Small intestine (tissue), 7 donors: ENCODE measurements at regions not wholly inside any gene's neighbourhood (a gene's known extent, or its start where the extent isn't known, plus 50 kb on each side); places are given as distances from the start of the nearest gene placed in this dataset.
"Not testable (repeated sequence)": the region's sequence is repeated elsewhere in the genome, so short reads cannot be mapped to it uniquely, and the experiment has no call there.

Source experiments
- DNase-seq, 2 donors: peaks; one replicate each; pipeline versions ENCODE4 v3.0.0 to v3.0.0-alpha.2; 2013
- FAIRE-seq: peaks from 2 replicates; lab custom pipeline; 2012; peaks lifted over from hg19 to GRCh38; lab: Jason Lieb, UNC
- H3K27ac ChIP-seq, 3 donors: one replicate each; pipeline ENCODE4 v1.5.1; 2013; ENCODE audit warnings: low read length in 2 of 3, mild to moderate bottlenecking in 2 of 3, control low read depth in 1 of 3, inconsistent platforms in 1 of 3, low read depth in 1 of 3, moderate library complexity in 1 of 3
- H3K27me3 ChIP-seq, 3 donors: one replicate each; pipeline ENCODE4 v1.6.1; 2013; ENCODE audit warnings: low read length in 3 of 3, inconsistent platforms in 1 of 3; ENCODE audit not compliant: control insufficient read depth in 3 of 3, insufficient read depth in 3 of 3
- H3K36me3 ChIP-seq, 3 donors: one replicate each; pipeline ENCODE4 v1.6.1; 2013; ENCODE audit warnings: low read length in 3 of 3, inconsistent platforms in 1 of 3, low read depth in 1 of 3, mild to moderate bottlenecking in 1 of 3, moderate library complexity in 1 of 3; ENCODE audit not compliant: control insufficient read depth in 3 of 3, insufficient read depth in 2 of 3
- H3K4me1 ChIP-seq, 3 donors: one replicate each; pipeline ENCODE4 v1.6.1; 2013; ENCODE audit warnings: low read length in 2 of 3, inconsistent platforms in 1 of 3, low read depth in 1 of 3, mild to moderate bottlenecking in 1 of 3, moderate library complexity in 1 of 3; ENCODE audit not compliant: control insufficient read depth in 3 of 3, insufficient read depth in 2 of 3
- H3K4me3 ChIP-seq, 3 donors: one replicate each; pipeline ENCODE4 v1.5.1; 2013; ENCODE audit warnings: low read length in 3 of 3, control low read depth in 1 of 3, inconsistent platforms in 1 of 3, low read depth in 1 of 3, mild to moderate bottlenecking in 1 of 3, moderate library complexity in 1 of 3
- H3K9me3 ChIP-seq, 2 donors: one replicate each; pipeline ENCODE4 v1.6.1; 2013; ENCODE audit warnings: low read depth in 1 of 2, low read length in 1 of 2; ENCODE audit not compliant: control insufficient read depth in 2 of 2, insufficient read depth in 1 of 2
- WGBS, 3 donors: extraction: QIAGEN DNeasy Blood & Tissue Kit; methylation state at CpG; one replicate each; pipeline ENCODE4 v1.1.7; 2013; 5-methylcytosine and 5-hydroxymethylcytosine counted together
- donor health status: healthy with polysubstance abuse.
- donor health status: control.
- donor health status: control.
- donor health status: Bipolar disorder and iron deficiency.
- donor health status: healthy.

- DNase-seq (no peak), FAIRE-seq (no peak)
- Histone ChIP-seq H3K9me3 (no peaks in the 10 kb centered on the region), H3K4me3 (no peak overlapping the region), H3K27ac (no peak overlapping the region), H3K27me3 (no peaks in the 10 kb centered on the region), H3K4me1 (no peaks in the 10 kb centered on the region), H3K36me3 (no peaks in the 10 kb centered on the region)
Observed at GRCh38 chr12:83313827-83314226, 627.1 kb downstream of the TMTC2 start.

GRCh38 chr12:83313322-83313721 is 626.6 kb downstream of the TMTC2 start:
- WGBS, 3 donors: 83 to 90% (median 86%) methylated on average over 2 of the region's 2 CpGs

GRCh38 chr12:83276904-83277303 is 590.2 kb downstream of the TMTC2 start:
- Histone ChIP-seq H3K36me3 (no peaks in the 10 kb centered on the region), H3K27ac (no peak overlapping the region), H3K4me1 (no peaks in the 10 kb centered on the region), H3K9me3 (no peaks in the 10 kb centered on the region), H3K4me3 (no peak overlapping the region), H3K27me3 (no peaks in the 10 kb centered on the region)
- FAIRE-seq (no peak), DNase-seq (no peak)
- 94 to 97% (median 94%) methylated on average over 1 of the region's 1 CpG for WGBS, 3 donors

More at GRCh38 chr12:83313322-83313721, 626.6 kb downstream of the TMTC2 start:
- H3K4me3 ChIP-seq: no peak overlapping the region
- DNase-seq (no peak), FAIRE-seq (no peak)
- no peaks in the 10 kb centered on the region for H3K36me3 ChIP-seq
- no peak overlapping the region for H3K27ac ChIP-seq
- H3K9me3 ChIP-seq: no peaks in the 10 kb centered on the region
- no peaks in the 10 kb centered on the region for H3K4me1 ChIP-seq
- H3K27me3 ChIP-seq: no peaks in the 10 kb centered on the region

- H3K4me1 ChIP-seq: no peaks in the 10 kb centered on the region
- H3K4me3 ChIP-seq: no peak overlapping the region
Observed at GRCh38 chr12:83271201-83271600, 584.5 kb downstream of the TMTC2 start.

GRCh38 chr12:83265808-83266207 is 579.1 kb downstream of the TMTC2 start:
- H3K4me3 ChIP-seq: no peak overlapping the region
- no peak for DNase-seq
- FAIRE-seq: no peak
- peaks cover 0 to 4% of the 10 kb centered on the region in 2 donors for H3K9me3 ChIP-seq
- no peak overlapping the region for H3K27ac ChIP-seq
- H3K36me3 ChIP-seq: no peaks in the 10 kb centered on the region
- no peaks in the 10 kb centered on the region for H3K27me3 ChIP-seq
- H3K4me1 ChIP-seq: no peaks in the 10 kb centered on the region

More at GRCh38 chr12:83271201-83271600, 584.5 kb downstream of the TMTC2 start:
- FAIRE-seq (no peak), DNase-seq (no peak)
- Histone ChIP-seq H3K27ac (no peak overlapping the region), H3K36me3 (no peaks in the 10 kb centered on the region), H3K27me3 (no peaks in the 10 kb centered on the region), H3K9me3 (peaks cover 0 to 4% of the 10 kb centered on the region in 2 donors)
- 77 to 79% (median 77%) methylated on average over 2 of the region's 2 CpGs for WGBS, 3 donors

GRCh38 chr12:83261998-83262397 is 575.3 kb downstream of the TMTC2 start:
- Histone ChIP-seq H3K27ac (no peak overlapping the region), H3K36me3 (no peaks in the 10 kb centered on the region), H3K4me3 (no peak overlapping the region), H3K4me1 (no peaks in the 10 kb centered on the region), H3K27me3 (no peaks in the 10 kb centered on the region), H3K9me3 (no peaks in the 10 kb centered on the region)
- DNase-seq (no peak), FAIRE-seq (no peak)

GRCh38 chr12:83260126-83260525 is 573.4 kb downstream of the TMTC2 start:
- not testable (repeated sequence) for DNase-seq, FAIRE-seq, H3K27ac ChIP-seq, H3K9me3 ChIP-seq, H3K4me3 ChIP-seq, H3K4me1 ChIP-seq, H3K36me3 ChIP-seq, H3K27me3 ChIP-seq
- 86 to 93% (median 87%) methylated on average over 2 to 3 of the region's 3 CpGs for WGBS, 3 donors

GRCh38 chr12:83257726-83258125 is 571.0 kb downstream of the TMTC2 start:
- no peaks in the 10 kb centered on the region for H3K36me3 ChIP-seq
- no peak overlapping the region for H3K27ac ChIP-seq
- H3K9me3 ChIP-seq: no peaks in the 10 kb centered on the region
- DNase-seq (no peak), FAIRE-seq (no peak)
- no peaks in the 10 kb centered on the region for H3K4me1 ChIP-seq
- no peaks in the 10 kb centered on the region for H3K27me3 ChIP-seq
- H3K4me3 ChIP-seq: no peak overlapping the region

GRCh38 chr12:83256562-83256961 is 569.9 kb downstream of the TMTC2 start:
- no peaks in the 10 kb centered on the region for H3K27me3 ChIP-seq
- no peak for FAIRE-seq
- no peak for DNase-seq

More at GRCh38 chr12:83256562-83256961, 569.9 kb downstream of the TMTC2 start:
- H3K4me3 ChIP-seq: no peak overlapping the region
- no peaks in the 10 kb centered on the region for H3K36me3 ChIP-seq
- H3K9me3 ChIP-seq: no peaks in the 10 kb centered on the region
- WGBS, 3 donors: 85 to 94% (median 91%) methylated on average over 3 of the region's 3 CpGs
- H3K27ac ChIP-seq: no peak overlapping the region
- H3K4me1 ChIP-seq: no peaks in the 10 kb centered on the region
